Astrocyte of the cerebellum (primary cell): ENCODE measurements at regions not wholly inside any gene's neighbourhood (a gene's known extent, or its start where the extent isn't known, plus 50 kb on each side); places are given as distances from the start of the nearest gene placed in this dataset.

Source experiments
- DNase-seq: peaks from one replicate; pipeline ENCODE4 v3.0.0-alpha.2; 2011; ENCODE audit warnings: low read depth
- H3K4me3 ChIP-seq: 2 replicates; pipeline ENCODE4 v1.5.1; 2011; ENCODE audit warnings: mild to moderate bottlenecking, low read depth, low read length, moderate library complexity
- CTCF ChIP-seq: IDR thresholded peaks from 2 replicates; pipeline ENCODE4 v1.5.1; 2012; ENCODE audit warnings: low read length, low read depth, moderate library complexity, mild to moderate bottlenecking; ENCODE audit errors: missing control alignments
- in situ Hi-C: cut with HindIII; loops from 2 replicates; pipeline ENCODE4 v1.10.0; 2017; ENCODE audit warnings: low sequenced_read_pairs

GRCh38 chr1:113333056-113333455, 57.3 kb upstream of the MAGI3 start:
- in situ Hi-C loops: no loop called here
- TF ChIP-seq CTCF: no peak

GRCh38 chr1:113340038-113340437, 50.3 kb upstream of the MAGI3 start:
- in situ Hi-C loops: no loop called here
- DNase-seq: no peak
- H3K4me3 ChIP-seq: no peak overlapping the region
- no peak for TF ChIP-seq CTCF

More at GRCh38 chr1:113333056-113333455, 57.3 kb upstream of the MAGI3 start:
- DNase-seq: no peak
- H3K4me3 ChIP-seq: no peak overlapping the region
